PFSK-1 (cell line): ENCODE measurements at regions not wholly inside any gene's neighbourhood (a gene's known extent, or its start where the extent isn't known, plus 50 kb on each side); places are given as distances from the start of the nearest gene placed in this dataset.

Source experiments
- FOXP2 ChIP-seq: optimal IDR thresholded peaks from 2 replicates; pipeline ENCODE3; 2011; ENCODE audit warnings: borderline replicate concordance, control low read depth, inconsistent platforms; ENCODE audit not compliant: insufficient read depth; ENCODE audit errors: extremely low read length, extremely low read depth
- POLR2AphosphoS5 ChIP-seq: IDR thresholded peaks from 2 replicates; pipeline ENCODE4 v1.6.1; 2012; ENCODE audit warnings: low read depth, mild to moderate bottlenecking, control low read depth, low read length, moderate library complexity
- REST ChIP-seq, 2 experiments: IDR thresholded peaks; 2 replicates each; pipeline versions ENCODE4 v1.6.1 to v1.8.0; 2011 to 2012; ENCODE audit warnings: low read depth in 2 of 2, low read length in 2 of 2, control low read depth in 1 of 2, inconsistent platforms in 1 of 2, mild to moderate bottlenecking in 1 of 2, moderate library complexity in 1 of 2; ENCODE audit not compliant: insufficient read depth in 1 of 2
- TAF1 ChIP-seq: IDR thresholded peaks from 2 replicates; pipeline ENCODE4 v1.6.1; 2012; ENCODE audit warnings: low read length, control low read depth, borderline replicate concordance; ENCODE audit not compliant: insufficient read depth

GRCh38 chr9:27679338-27679737 lies 106.1 kb upstream of the C9orf72 start:
- TF ChIP-seq POLR2AphosphoS5 (no peak), REST (IDR thresholded peaks at IDR 0.05; ENCODE audit: insufficient read depth in 1 of 2, low read depth in 2 of 2, low read length in 2 of 2) (no peak), FOXP2 (no peak), TAF1 (no peak)
